Upper lobe of right lung (tissue), 1 donor: ENCODE measurements at regions not wholly inside any gene's neighbourhood (a gene's known extent, or its start where the extent isn't known, plus 50 kb on each side); places are given as distances from the start of the nearest gene placed in this dataset.

ENCODE experiments used
- ATAC-seq: fragments of 200-7000 bp; cut with Tn5 transposase; one replicate; pipeline ENCODE4 v1.9.1; 2020; ENCODE audit warnings: mild to moderate bottlenecking, moderate library complexity
- DNase-seq: peaks from one replicate; pipeline ENCODE4 v3.0.0-alpha.2; 2020
- H3K27ac ChIP-seq: fragments of 200-600 bp; one replicate; pipeline ENCODE4 v1.8.0; 2022
- H3K27me3 ChIP-seq: fragments of 200-600 bp; one replicate; pipeline ENCODE4 v1.8.0; 2022; ENCODE audit warnings: mild to moderate bottlenecking
- H3K36me3 ChIP-seq: fragments of 200-600 bp; one replicate; pipeline ENCODE4 v1.8.0; 2022
- H3K4me1 ChIP-seq: fragments of 200-600 bp; one replicate; pipeline ENCODE4 v1.8.0; 2022
- H3K4me3 ChIP-seq: fragments of 200-600 bp; one replicate; pipeline ENCODE4 v1.8.0; 2022; ENCODE audit warnings: mild to moderate bottlenecking
- H3K9me3 ChIP-seq: fragments of 200-600 bp; one replicate; pipeline ENCODE4 v1.8.0; 2022
- CTCF ChIP-seq: fragments of 200-600 bp; IDR thresholded peaks from one replicate; pipeline ENCODE4 v1.8.0; 2022; ENCODE audit warnings: antibody characterized with exemption
- intact Hi-C: fragments of 100-400 bp; cut with DNase I; formaldehyde crosslinking; loops from one replicate; pipeline ENCODE4 v1.11.0; 2022
- donor health status: DM: no; HTN: yes; CAD: no; lungs with severe emphysema.

GRCh38 chr2:237262838-237263771 lies 150.9 kb downstream of the COL6A3 start:
- Histone ChIP-seq H3K36me3 (no peaks in the 10 kb centered on the region), H3K27ac (no peak overlapping the region), H3K4me3 (no peak overlapping the region), H3K9me3 (no peaks in the 10 kb centered on the region), H3K4me1 (peaks cover 14% of the 10 kb centered on the region), H3K27me3 (no peaks in the 10 kb centered on the region)
- TF ChIP-seq CTCF: no peak
- ATAC-seq (peak; percentile 36), DNase-seq (no peak)
- intact Hi-C loops: no loop called here

- intact Hi-C loops: no loop called here
- Histone ChIP-seq H3K36me3 (no peaks in the 10 kb centered on the region), H3K9me3 (no peaks in the 10 kb centered on the region), H3K4me1 (peaks cover 11% of the 10 kb centered on the region), H3K4me3 (no peak overlapping the region), H3K27ac (no peak overlapping the region), H3K27me3 (no peaks in the 10 kb centered on the region)
- ATAC-seq (no peak), DNase-seq (no peak)
- no peak for TF ChIP-seq CTCF
Measured at GRCh38 chr2:237264480-237265219, 149.3 kb downstream of the COL6A3 start.

DNA sequence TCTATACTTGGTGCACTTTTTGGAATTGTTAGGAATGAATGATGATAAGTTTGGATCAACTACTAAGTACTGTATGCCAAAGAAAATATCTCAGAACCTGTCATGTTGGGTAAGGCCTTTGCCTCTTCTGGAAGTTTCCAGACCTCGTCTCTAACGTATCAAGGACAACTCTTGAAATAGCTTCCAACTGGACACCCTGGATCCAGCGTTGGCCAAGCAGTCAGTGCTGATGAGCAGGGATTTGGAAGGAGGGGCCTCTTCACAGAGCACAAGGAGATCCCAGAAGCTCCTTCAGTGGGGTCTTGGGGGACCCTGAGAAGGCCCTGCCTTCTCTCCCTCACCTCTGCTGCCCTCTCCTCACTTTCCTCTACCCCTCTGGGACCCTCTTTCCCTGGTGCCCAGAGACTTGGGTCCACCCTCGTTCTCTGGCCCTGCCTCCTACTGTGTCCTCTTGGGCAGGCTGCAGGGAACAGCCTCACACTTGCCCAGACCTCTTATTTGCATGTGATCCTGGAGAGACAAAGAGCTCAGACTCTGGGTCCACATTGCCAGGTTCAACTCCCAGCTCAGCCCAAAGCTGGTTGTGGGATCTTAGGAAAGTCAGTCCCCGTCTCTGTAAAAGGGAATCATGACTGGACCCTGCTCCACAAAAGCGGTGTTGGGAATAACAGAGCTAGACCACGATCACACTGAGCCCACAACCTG lies 145.8 kb downstream of the COL6A3 start:
- TF ChIP-seq CTCF: no peak
- ATAC-seq: peak; percentile 25
- H3K27ac ChIP-seq: no peak overlapping the region
- peaks cover 4% of the 10 kb centered on the region for H3K27me3 ChIP-seq
- no peak overlapping the region for H3K4me3 ChIP-seq
- H3K4me1 ChIP-seq: peaks cover 9% of the 10 kb centered on the region
- intact Hi-C loops: no loop called here
- no peak for DNase-seq
- H3K9me3 ChIP-seq: no peaks in the 10 kb centered on the region
- H3K36me3 ChIP-seq: no peaks in the 10 kb centered on the region

- Histone ChIP-seq H3K9me3 (no peaks in the 10 kb centered on the region), H3K4me3 (no peak overlapping the region), H3K4me1 (peaks cover 4% of the 10 kb centered on the region), H3K27me3 (peaks cover 4% of the 10 kb centered on the region), H3K27ac (no peak overlapping the region), H3K36me3 (no peaks in the 10 kb centered on the region)
- intact Hi-C loops: no loop called here
- no peak for DNase-seq
- TF ChIP-seq CTCF: no peak
- no peak for ATAC-seq
Measured at GRCh38 chr2:237269138-237269875, 144.7 kb downstream of the COL6A3 start.

GRCh38 chr2:237270520-237270919 lies 143.4 kb downstream of the COL6A3 start:
- Histone ChIP-seq H3K4me1 (peaks cover 4% of the 10 kb centered on the region), H3K36me3 (no peaks in the 10 kb centered on the region), H3K4me3 (no peak overlapping the region), H3K27ac (no peak overlapping the region), H3K9me3 (no peaks in the 10 kb centered on the region), H3K27me3 (peaks cover 4% of the 10 kb centered on the region)
- intact Hi-C loops: no loop called here
- DNase-seq (no peak), ATAC-seq (no peak)
- no peak for TF ChIP-seq CTCF
